ENCODE measurements at regions not wholly inside any gene's neighbourhood (a gene's known extent, or its start where the extent isn't known, plus 50 kb on each side); places are given as distances from the start of the nearest gene placed in this dataset.

DNA sequence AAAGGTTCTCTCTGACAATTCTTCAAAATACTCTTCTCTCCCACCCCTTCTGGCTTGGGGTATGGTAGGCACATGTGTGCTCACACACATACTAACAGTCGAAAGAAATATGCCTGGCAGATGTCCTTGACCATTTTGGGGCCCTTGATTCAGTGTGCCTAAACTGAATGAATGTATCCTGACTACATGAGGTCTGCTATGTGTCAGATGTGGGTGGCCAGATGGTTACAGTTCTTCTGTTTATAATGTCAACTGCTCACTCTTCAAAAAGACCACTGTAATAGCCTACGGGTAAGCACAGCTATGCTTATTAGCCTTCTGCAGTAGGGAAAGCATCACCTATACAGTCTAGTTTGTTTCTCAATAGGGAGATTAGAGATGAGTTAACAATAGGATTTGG, 63.7 kb upstream of the VEGFC start:
- Histone ChIP-seq H3K4me3 (no peak overlapping the region), H3K4me1 (no peaks in the 10 kb centered on the region), H3K27ac (no peak overlapping the region), H3K36me3 (ENCODE audit: low read depth, missing control alignments) (no peaks in the 10 kb centered on the region), H3K27me3 (no peaks in the 10 kb centered on the region), H3K9me3 (no peaks in the 10 kb centered on the region)
- no peak for DNase-seq
- 36 to 43% methylated on average over 2 of the region's 2 CpGs for WGBS, 2 donors
- intact Hi-C loops (cut with DNase I; ENCODE audit: low total_unique reads) = no loop called here
- TF ChIP-seq, protein P1, sequence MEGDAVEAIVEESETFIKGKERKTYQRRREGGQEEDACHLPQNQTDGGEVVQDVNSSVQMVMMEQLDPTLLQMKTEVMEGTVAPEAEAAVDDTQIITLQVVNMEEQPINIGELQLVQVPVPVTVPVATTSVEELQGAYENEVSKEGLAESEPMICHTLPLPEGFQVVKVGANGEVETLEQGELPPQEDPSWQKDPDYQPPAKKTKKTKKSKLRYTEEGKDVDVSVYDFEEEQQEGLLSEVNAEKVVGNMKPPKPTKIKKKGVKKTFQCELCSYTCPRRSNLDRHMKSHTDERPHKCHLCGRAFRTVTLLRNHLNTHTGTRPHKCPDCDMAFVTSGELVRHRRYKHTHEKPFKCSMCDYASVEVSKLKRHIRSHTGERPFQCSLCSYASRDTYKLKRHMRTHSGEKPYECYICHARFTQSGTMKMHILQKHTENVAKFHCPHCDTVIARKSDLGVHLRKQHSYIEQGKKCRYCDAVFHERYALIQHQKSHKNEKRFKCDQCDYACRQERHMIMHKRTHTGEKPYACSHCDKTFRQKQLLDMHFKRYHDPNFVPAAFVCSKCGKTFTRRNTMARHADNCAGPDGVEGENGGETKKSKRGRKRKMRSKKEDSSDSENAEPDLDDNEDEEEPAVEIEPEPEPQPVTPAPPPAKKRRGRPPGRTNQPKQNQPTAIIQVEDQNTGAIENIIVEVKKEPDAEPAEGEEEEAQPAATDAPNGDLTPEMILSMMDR (IDR thresholded peaks at IDR 0.05) = no peak

DNA sequence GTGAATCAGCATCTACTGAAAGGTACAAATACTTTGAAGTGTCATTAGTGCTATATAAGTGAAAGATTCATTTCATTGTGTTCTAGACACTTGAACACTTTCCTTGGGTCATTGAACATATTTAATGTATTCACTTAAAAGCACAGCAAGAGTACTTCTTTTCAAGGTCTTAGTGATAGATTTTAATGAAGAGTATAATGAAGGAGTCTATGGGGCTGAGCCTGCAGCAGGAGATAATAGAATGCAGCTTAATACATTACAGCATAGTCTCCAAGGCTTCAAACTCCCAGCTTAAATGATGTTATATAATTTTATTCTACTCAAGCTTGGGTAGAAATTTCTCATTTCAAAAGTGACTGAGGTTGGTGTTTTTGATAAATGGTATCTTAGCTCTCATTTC, 66.1 kb upstream of the VEGFC start:
- no peak for DNase-seq
- TF ChIP-seq POLR2A (IDR thresholded peaks at IDR 0.05) = no peak
- TF ChIP-seq, protein P1 (IDR thresholded peaks at IDR 0.05) = no peak
- Histone ChIP-seq H3K9me3 (no peaks in the 10 kb centered on the region), H3K27ac (no peak overlapping the region), H3K4me3 (no peak overlapping the region), H3K4me1 (no peaks in the 10 kb centered on the region), H3K27me3 (no peaks in the 10 kb centered on the region), H3K36me3 (ENCODE audit: low read depth, missing control alignments) (no peaks in the 10 kb centered on the region)
- intact Hi-C loops (cut with DNase I; ENCODE audit: low total_unique reads) = no loop called here

DNA sequence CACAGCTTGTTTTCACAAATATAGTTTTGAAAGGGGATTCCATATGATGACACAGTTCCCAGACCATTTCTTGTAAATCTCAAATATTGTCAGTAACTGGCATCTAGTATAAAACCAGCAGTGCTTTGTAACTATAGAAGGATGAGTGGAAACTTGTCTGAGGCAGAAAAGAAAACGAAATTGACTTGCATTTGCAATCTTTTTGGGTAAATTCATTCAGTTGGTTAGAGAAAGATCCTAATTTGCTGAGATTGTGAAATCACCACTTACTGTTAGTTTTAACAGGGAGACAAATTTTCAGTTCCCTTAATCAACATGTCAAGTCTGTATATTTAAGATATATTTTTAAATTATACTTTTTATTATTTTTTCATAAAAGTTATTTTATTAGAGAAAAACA, 71.5 kb upstream of the VEGFC start:
- intact Hi-C loops (cut with DNase I; ENCODE audit: low total_unique reads) = no loop called here
- no peak for TF ChIP-seq POLR2A (IDR thresholded peaks at IDR 0.05)
- TF ChIP-seq, protein P1 (IDR thresholded peaks at IDR 0.05) = no peak
- 0 to 63% methylated on average over 1 of the region's 1 CpG for WGBS, 2 donors
- H3K9me3 ChIP-seq = no peaks in the 10 kb centered on the region
- no peaks in the 10 kb centered on the region for H3K27me3 ChIP-seq
- DNase-seq = no peak
- H3K4me3 ChIP-seq = no peak overlapping the region
- no peaks in the 10 kb centered on the region for H3K4me1 ChIP-seq
- H3K36me3 ChIP-seq (ENCODE audit: low read depth, missing control alignments) = no peaks in the 10 kb centered on the region
- no peak overlapping the region for H3K27ac ChIP-seq

DNA sequence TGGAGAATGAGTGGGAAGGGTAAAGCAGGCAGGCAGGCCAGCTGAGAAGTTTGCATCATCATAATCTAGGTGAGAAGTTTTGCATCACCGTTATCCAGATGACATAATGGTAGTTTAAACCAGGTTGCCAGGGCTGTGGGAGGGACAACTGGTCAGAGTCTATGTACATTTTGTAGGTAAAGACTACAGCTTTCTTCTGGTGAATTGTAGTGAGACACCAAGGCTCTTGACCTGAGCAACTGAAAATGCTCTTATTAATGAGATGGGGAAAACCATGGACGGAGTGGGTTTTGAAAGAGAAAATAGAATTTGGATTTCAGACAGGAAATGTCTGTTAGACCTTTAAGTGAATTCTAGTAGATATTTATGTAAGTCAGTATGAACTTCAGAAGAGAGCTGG, 76.0 kb upstream of the VEGFC start:
- Histone ChIP-seq H3K27me3 (no peaks in the 10 kb centered on the region), H3K4me3 (no peak overlapping the region), H3K36me3 (ENCODE audit: low read depth, missing control alignments) (no peaks in the 10 kb centered on the region), H3K27ac (no peak overlapping the region), H3K9me3 (no peaks in the 10 kb centered on the region), H3K4me1 (no peaks in the 10 kb centered on the region)
- intact Hi-C loops (cut with DNase I; ENCODE audit: low total_unique reads) = no loop called here
- WGBS, 2 donors = 82 to 93% methylated on average over 2 of the region's 2 CpGs
- DNase-seq = no peak
- TF ChIP-seq, protein P1 (IDR thresholded peaks at IDR 0.05) = no peak
- no peak for TF ChIP-seq POLR2A (IDR thresholded peaks at IDR 0.05)

DNA sequence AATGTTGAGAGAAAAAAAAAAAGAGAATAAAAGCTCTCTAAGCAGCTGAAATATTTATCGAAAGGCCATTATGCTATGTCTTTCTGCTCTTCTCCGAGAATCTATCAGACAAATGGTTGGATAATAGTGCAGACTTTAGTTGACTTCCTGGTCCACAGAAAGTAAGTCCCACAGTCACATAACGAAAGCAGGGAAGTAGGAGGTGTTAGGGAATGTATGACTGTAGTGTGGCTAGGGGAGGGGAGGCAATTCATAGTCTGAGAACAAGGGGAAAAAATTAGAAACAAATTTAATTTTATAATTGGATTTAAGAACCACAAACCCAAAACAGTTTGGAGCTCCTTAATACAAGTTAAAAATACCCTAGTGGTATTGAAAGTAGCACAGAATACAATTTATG, 79.7 kb upstream of the VEGFC start:
- Histone ChIP-seq H3K27me3 (no peaks in the 10 kb centered on the region), H3K9me3 (no peaks in the 10 kb centered on the region), H3K27ac (no peak overlapping the region), H3K4me1 (no peaks in the 10 kb centered on the region), H3K4me3 (no peak overlapping the region), H3K36me3 (ENCODE audit: low read depth, missing control alignments) (no peaks in the 10 kb centered on the region)
- WGBS, 2 donors = 51 to 71% methylated on average over 3 of the region's 3 CpGs
- intact Hi-C loops (cut with DNase I; ENCODE audit: low total_unique reads) = no loop called here
- no peak for DNase-seq
- TF ChIP-seq POLR2A (IDR thresholded peaks at IDR 0.05) = no peak
- TF ChIP-seq, protein P1 (IDR thresholded peaks at IDR 0.05) = no peak

All from testis (tissue), 2 donors.